ENCODE measurements at regions not wholly inside any gene's neighbourhood (a gene's known extent, or its start where the extent isn't known, plus 50 kb on each side); places are given as distances from the start of the nearest gene placed in this dataset.

DNA sequence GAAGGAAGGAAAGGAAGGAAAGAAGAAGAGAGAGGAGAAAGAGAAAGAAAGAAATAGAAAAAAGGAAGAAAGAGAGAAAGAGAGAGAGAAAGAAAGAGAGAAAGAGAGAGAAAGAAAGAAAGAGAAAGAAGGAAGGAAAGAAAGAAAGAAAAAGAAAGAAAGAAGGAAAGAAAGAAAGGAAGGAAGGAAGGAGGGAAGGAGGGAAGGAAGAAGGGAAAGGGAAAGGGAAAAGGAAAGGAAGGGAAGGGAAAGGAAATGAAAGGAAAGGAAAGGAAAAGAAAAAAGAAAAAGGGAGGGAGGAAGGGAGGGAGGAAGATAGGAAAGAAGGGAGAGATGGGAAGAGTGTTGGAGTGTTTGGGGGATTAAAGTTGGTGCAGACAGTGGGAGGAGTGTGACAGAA lies 450.1 kb downstream of the GBE1 start (continued):
- TF ChIP-seq HDAC6 (IDR thresholded peaks at IDR 0.05; ENCODE audit: low read depth, low read length) (no peak), ELF2 (CRISPR knock-in tag; IDR thresholded peaks at IDR 0.05) (no peak)

- no peaks in the 10 kb centered on the region for H3K9me1 ChIP-seq (ENCODE audit: control insufficient read depth, insufficient read depth, low read length)
- H3K4me3 ChIP-seq = no peak overlapping the region
- no peak overlapping the region for H2AFZ ChIP-seq (ENCODE audit: low read depth, low read length)
- TF ChIP-seq POU5F1 (IDR thresholded peaks at IDR 0.05; ENCODE audit: borderline replicate concordance, low read depth, low read length, partially characterized antibody) (no peak), CC2D1A (IDR thresholded peaks at IDR 0.05) (no peak), DIDO1 (tag; IDR thresholded peaks at IDR 0.05; ENCODE audit: low read depth) (no peak), ZNF830 (CRISPR knock-in tag; IDR thresholded peaks at IDR 0.05) (no peak), NR3C1 (CRISPR knock-in tag; IDR thresholded peaks at IDR 0.05) (no peak), ESRRB (CRISPR knock-in tag; IDR thresholded peaks at IDR 0.05; ENCODE audit: borderline replicate concordance) (no peak), TAF7 (tag; IDR thresholded peaks at IDR 0.05) (no peak), ZKSCAN1 (IDR thresholded peaks at IDR 0.05; ENCODE audit: low read depth, low read length) (no peak), DNMT1 (IDR thresholded peaks at IDR 0.05) (no peak), SMAD4 (CRISPR knock-in tag; conservative IDR thresholded peaks at IDR 0.05) (no peak)
- no peak overlapping the region for H3K27ac ChIP-seq (ENCODE audit: extremely low read depth, low read depth, low read length)
- H3K27me3 ChIP-seq (ENCODE audit: control insufficient read depth in 2 of 2, insufficient read depth in 2 of 2, low read length in 2 of 2) = no peaks in the 10 kb centered on the region
- POLR2A ChIA-PET = no interaction called here
- no peaks in the 10 kb centered on the region for H4K20me1 ChIP-seq (replicated peaks; ENCODE audit: control insufficient read depth, insufficient read depth, low read length)
- WGBS (ENCODE audit: insufficient coverage, low coverage, missing lambda C conversion rate) = 0% methylated on average over 1 of the region's 1 CpG
- H3K4me1 ChIP-seq (replicated peaks in 1 of 2; ENCODE audit: control insufficient read depth in 2 of 2, insufficient read depth in 2 of 2, low read length in 2 of 2) = no peaks in the 10 kb centered on the region
- FAIRE-seq (no peak), ATAC-seq (no peak), DNase-seq (ENCODE audit: extremely low read depth in 1 of 4, low spot score in 3 of 4) (no peak)
- intact Hi-C loops (cut with micrococcal nuclease) = no loop called here
- no peaks in the 10 kb centered on the region for H3K79me2 ChIP-seq (ENCODE audit: control insufficient read depth, insufficient read depth, low read length)
- H3K36me3 ChIP-seq (ENCODE audit: control insufficient read depth, insufficient read depth, low read length) = no peaks in the 10 kb centered on the region
- no peak overlapping the region for H3K9ac ChIP-seq (ENCODE audit: insufficient read depth in 1 of 2, low read depth in 2 of 2, low read length in 2 of 2)
- no peaks in the 10 kb centered on the region for H3K9me3 ChIP-seq (replicated peaks; ENCODE audit: control insufficient read depth, insufficient read depth, low read depth, low read length)
- H3K4me2 ChIP-seq (ENCODE audit: insufficient read depth, low read length) = no peak overlapping the region
- CTCF ChIA-PET (ENCODE audit: low intra/inter-chr PET ratio) = no interaction called here
- BruUV-seq (replicated peaks) = no TSS peak
- in situ Hi-C loops (cut with MboI) = no loop called here
These were observed 453.1 kb downstream of the GBE1 start for GRCh38 chr3:81308306-81308705.

Data from K562 (cell line).